Tibial nerve (tissue), 3 donors: ENCODE measurements at regions not wholly inside any gene's neighbourhood (a gene's known extent, or its start where the extent isn't known, plus 50 kb on each side); places are given as distances from the start of the nearest gene placed in this dataset.

Experiments used
- POLR2A ChIP-seq, 2 donors: fragments of 450-650 bp; IDR thresholded peaks; one replicate each; pipeline ENCODE4 v1.6.1; 2017; ENCODE audit warnings: antibody characterized with exemption in 2 of 2, mild to moderate bottlenecking in 2 of 2, moderate library complexity in 2 of 2
- TF ChIP-seq, protein P1 (sequence below), 5 experiments: fragments of 200-600 bp in 3 of 5; fragments of 450-650 bp in 2 of 5; sonication (generic) in 3 of 5; IDR thresholded peaks; one replicate each; pipeline ENCODE4 v1.5.1; 2016 to 2019; ENCODE audit warnings: antibody characterized with exemption in 5 of 5, mild to moderate bottlenecking in 3 of 5, moderate library complexity in 2 of 5

DNA sequence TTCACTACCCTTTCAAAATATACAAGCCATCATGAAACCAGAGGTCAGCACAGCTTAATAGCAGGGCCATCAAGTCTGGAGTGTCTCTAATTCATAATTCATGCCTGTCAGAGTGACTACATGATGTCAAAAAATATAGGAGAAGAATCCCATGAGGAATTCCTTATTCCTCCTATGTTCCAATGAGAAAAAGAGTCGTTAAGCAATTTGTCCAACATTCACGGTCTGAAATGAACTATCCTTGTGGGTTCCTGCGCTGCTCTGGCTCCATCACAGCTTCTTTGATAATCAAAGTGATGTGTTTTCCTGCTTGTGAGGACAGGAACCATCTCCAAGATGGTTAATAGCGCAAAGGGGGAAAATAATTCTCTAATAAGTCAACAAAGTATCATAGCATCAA is 560.4 kb upstream of the KLHL29 start:
- TF ChIP-seq, protein P1, sequence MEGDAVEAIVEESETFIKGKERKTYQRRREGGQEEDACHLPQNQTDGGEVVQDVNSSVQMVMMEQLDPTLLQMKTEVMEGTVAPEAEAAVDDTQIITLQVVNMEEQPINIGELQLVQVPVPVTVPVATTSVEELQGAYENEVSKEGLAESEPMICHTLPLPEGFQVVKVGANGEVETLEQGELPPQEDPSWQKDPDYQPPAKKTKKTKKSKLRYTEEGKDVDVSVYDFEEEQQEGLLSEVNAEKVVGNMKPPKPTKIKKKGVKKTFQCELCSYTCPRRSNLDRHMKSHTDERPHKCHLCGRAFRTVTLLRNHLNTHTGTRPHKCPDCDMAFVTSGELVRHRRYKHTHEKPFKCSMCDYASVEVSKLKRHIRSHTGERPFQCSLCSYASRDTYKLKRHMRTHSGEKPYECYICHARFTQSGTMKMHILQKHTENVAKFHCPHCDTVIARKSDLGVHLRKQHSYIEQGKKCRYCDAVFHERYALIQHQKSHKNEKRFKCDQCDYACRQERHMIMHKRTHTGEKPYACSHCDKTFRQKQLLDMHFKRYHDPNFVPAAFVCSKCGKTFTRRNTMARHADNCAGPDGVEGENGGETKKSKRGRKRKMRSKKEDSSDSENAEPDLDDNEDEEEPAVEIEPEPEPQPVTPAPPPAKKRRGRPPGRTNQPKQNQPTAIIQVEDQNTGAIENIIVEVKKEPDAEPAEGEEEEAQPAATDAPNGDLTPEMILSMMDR (IDR thresholded peaks at IDR 0.05), result no peak
- TF ChIP-seq POLR2A (IDR thresholded peaks at IDR 0.05), result no peak
